ENCODE measurements at regions not wholly inside any gene's neighbourhood (a gene's known extent, or its start where the extent isn't known, plus 50 kb on each side); places are given as distances from the start of the nearest gene placed in this dataset.

DNA sequence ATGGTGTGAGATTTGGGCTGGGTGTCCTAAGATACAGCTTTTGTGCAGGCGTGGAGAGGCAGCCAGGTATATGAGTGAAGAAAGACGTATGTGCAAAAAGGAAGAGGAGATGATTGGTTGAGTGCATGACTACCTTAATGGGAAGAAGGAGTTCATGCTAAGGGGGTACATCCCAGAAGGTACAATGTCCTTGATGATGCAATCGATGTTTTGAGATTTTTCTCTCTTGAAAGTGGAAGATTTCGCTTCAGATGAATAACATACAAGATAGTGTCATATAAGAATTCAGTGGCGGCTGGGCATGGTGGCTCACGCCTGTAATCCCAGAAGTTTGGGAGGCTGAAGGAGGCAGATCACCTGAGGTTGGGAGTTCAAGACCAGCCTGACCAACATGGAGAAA is 357.1 kb downstream of the KLF12 start:
- H3K9me3 ChIP-seq (ENCODE audit: insufficient read depth, low read depth, low read length) = no peaks in the 10 kb centered on the region
- DNase-seq (ENCODE audit: low read depth) = no peak
- H3K27me3 Mint-ChIP-seq (ENCODE audit: low read depth, unreplicated experiment) = no peaks in the 10 kb centered on the region
- H4K20me1 ChIP-seq (ENCODE audit: insufficient read depth, low read length) = no peaks in the 10 kb centered on the region
- no peak overlapping the region for H3K4me3 Mint-ChIP-seq (ENCODE audit: unreplicated experiment)
- no peaks in the 10 kb centered on the region for H3K27me3 ChIP-seq (ENCODE audit: insufficient read depth, low read length)
- no peak overlapping the region for H3K27ac Mint-ChIP-seq (ENCODE audit: unreplicated experiment)
- peaks cover 6% of the 10 kb centered on the region for H3K9me3 Mint-ChIP-seq (ENCODE audit: unreplicated experiment)
- H3K4me2 ChIP-seq (ENCODE audit: low read length) = no peak overlapping the region
- no peak overlapping the region for H3K27ac ChIP-seq (ENCODE audit: low read depth, low read length)
- FAIRE-seq = no peak
- no peaks in the 10 kb centered on the region for H3K79me2 ChIP-seq (ENCODE audit: insufficient read depth, low read length)
- peaks cover 16% of the 10 kb centered on the region for H3K36me3 Mint-ChIP-seq (ENCODE audit: low read depth, unreplicated experiment)
- H2AFZ ChIP-seq (ENCODE audit: low read depth, low read length) = no peak overlapping the region
- H3K4me1 ChIP-seq (ENCODE audit: insufficient read depth, low read length) = no peaks in the 10 kb centered on the region
- H3K36me3 ChIP-seq (ENCODE audit: insufficient read depth, low read length) = no peaks in the 10 kb centered on the region
- peaks cover 4% of the 10 kb centered on the region for H3K4me1 Mint-ChIP-seq (ENCODE audit: low read depth, unreplicated experiment)
- H3K4me3 ChIP-seq (ENCODE audit: insufficient read depth, low read depth, low read length) = no peak overlapping the region
- TF ChIP-seq, protein P1, sequence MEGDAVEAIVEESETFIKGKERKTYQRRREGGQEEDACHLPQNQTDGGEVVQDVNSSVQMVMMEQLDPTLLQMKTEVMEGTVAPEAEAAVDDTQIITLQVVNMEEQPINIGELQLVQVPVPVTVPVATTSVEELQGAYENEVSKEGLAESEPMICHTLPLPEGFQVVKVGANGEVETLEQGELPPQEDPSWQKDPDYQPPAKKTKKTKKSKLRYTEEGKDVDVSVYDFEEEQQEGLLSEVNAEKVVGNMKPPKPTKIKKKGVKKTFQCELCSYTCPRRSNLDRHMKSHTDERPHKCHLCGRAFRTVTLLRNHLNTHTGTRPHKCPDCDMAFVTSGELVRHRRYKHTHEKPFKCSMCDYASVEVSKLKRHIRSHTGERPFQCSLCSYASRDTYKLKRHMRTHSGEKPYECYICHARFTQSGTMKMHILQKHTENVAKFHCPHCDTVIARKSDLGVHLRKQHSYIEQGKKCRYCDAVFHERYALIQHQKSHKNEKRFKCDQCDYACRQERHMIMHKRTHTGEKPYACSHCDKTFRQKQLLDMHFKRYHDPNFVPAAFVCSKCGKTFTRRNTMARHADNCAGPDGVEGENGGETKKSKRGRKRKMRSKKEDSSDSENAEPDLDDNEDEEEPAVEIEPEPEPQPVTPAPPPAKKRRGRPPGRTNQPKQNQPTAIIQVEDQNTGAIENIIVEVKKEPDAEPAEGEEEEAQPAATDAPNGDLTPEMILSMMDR (IDR thresholded peaks at IDR 0.05; ENCODE audit: insufficient read depth, low read depth, low read length) = no peak
- TF ChIP-seq EZH2 (IDR thresholded peaks at IDR 0.05; ENCODE audit: insufficient read depth, low read length) = no peak
- no peak overlapping the region for H3K9ac ChIP-seq (ENCODE audit: low read length)

DNA sequence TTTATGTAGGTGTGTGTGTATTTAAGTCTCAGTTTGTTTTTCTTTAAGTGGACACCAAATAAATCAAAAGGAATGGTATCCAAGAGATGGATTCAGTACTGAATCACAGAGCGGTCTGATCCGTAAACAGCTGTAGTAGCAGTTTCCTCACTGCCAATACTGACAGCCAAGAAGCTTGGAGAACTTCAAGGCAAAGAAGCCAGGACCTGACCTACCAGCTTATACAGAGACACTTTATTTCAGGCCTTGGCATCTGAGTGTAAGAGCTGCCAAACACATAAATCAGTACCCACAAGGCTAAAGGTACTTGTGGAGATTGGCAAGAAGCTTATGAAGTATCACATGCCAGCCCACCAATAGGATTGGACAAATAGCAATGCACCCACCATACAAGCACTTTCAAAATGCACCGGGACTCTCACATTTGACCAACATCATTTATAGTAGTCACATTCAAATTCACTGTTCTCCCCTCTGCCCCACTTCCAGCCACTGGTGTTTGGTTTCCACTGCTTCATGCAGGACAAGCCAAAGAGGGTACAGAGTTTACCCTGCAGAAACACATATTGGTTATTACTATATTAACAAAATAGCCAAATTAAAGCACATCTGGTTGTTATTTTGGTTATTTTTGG is 357.9 kb downstream of the KLF12 start:
- Histone ChIP-seq H3K9me3 (ENCODE audit: insufficient read depth, low read depth, low read length) (no peaks in the 10 kb centered on the region), H3K4me2 (ENCODE audit: low read length) (no peak overlapping the region), H3K4me1 (ENCODE audit: insufficient read depth, low read length) (no peaks in the 10 kb centered on the region), H3K79me2 (ENCODE audit: insufficient read depth, low read length) (no peaks in the 10 kb centered on the region), H3K27me3 (ENCODE audit: insufficient read depth, low read length) (no peaks in the 10 kb centered on the region), H3K9ac (ENCODE audit: low read length) (no peak overlapping the region), H4K20me1 (ENCODE audit: insufficient read depth, low read length) (no peaks in the 10 kb centered on the region), H3K36me3 (ENCODE audit: insufficient read depth, low read length) (no peaks in the 10 kb centered on the region), H3K27ac (ENCODE audit: low read depth, low read length) (no peak overlapping the region), H3K4me3 (ENCODE audit: insufficient read depth, low read depth, low read length) (no peak overlapping the region), H2AFZ (ENCODE audit: low read depth, low read length) (no peak overlapping the region)
- Mint-ChIP-seq H3K27ac (ENCODE audit: unreplicated experiment) (no peak overlapping the region), H3K4me3 (ENCODE audit: unreplicated experiment) (no peak overlapping the region), H3K4me1 (ENCODE audit: low read depth, unreplicated experiment) (peaks cover 4% of the 10 kb centered on the region), H3K36me3 (ENCODE audit: low read depth, unreplicated experiment) (peaks cover 22% of the 10 kb centered on the region), H3K27me3 (ENCODE audit: low read depth, unreplicated experiment) (no peaks in the 10 kb centered on the region), H3K9me3 (ENCODE audit: unreplicated experiment) (peaks cover 6% of the 10 kb centered on the region)
- DNase-seq (ENCODE audit: low read depth) (no peak), FAIRE-seq (no peak)
- TF ChIP-seq EZH2 (IDR thresholded peaks at IDR 0.05; ENCODE audit: insufficient read depth, low read length) = no peak
- TF ChIP-seq, protein P1 (IDR thresholded peaks at IDR 0.05; ENCODE audit: insufficient read depth, low read depth, low read length) = no peak

DNA sequence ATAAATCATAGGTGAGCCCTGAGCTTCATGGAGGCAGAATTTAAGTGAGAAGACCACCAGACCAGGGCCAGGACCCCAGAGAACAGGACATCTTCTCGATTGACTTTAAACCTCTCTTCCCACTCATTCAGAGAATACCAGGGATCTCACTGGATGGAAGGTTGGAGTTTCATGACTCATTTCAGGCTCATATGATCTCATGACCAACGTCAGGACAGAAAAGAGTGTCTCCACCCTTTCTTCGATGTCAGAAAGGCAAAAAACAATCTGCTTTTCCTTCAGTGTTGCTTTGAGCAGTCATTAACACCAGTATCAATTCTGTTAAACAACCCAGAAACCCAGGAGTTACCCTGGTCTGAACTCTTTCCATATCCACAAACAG is 361.0 kb downstream of the KLF12 start:
- H3K9me3 ChIP-seq (ENCODE audit: insufficient read depth, low read depth, low read length) = no peaks in the 10 kb centered on the region
- H3K9me3 Mint-ChIP-seq (ENCODE audit: unreplicated experiment) = peaks cover 6% of the 10 kb centered on the region
- H4K20me1 ChIP-seq (ENCODE audit: insufficient read depth, low read length) = no peaks in the 10 kb centered on the region
- peaks cover 20% of the 10 kb centered on the region for H3K36me3 Mint-ChIP-seq (ENCODE audit: low read depth, unreplicated experiment)
- no peaks in the 10 kb centered on the region for H3K27me3 ChIP-seq (ENCODE audit: insufficient read depth, low read length)
- TF ChIP-seq, protein P1 (IDR thresholded peaks at IDR 0.05; ENCODE audit: insufficient read depth, low read depth, low read length) = no peak
- no peak for TF ChIP-seq EZH2 (IDR thresholded peaks at IDR 0.05; ENCODE audit: insufficient read depth, low read length)
- no peak overlapping the region for H3K27ac Mint-ChIP-seq (ENCODE audit: unreplicated experiment)
- H3K4me3 Mint-ChIP-seq (ENCODE audit: unreplicated experiment) = no peak overlapping the region
- FAIRE-seq = no peak
- no peaks in the 10 kb centered on the region for H3K27me3 Mint-ChIP-seq (ENCODE audit: low read depth, unreplicated experiment)
- no peak for DNase-seq (ENCODE audit: low read depth)
- no peaks in the 10 kb centered on the region for H3K4me1 ChIP-seq (ENCODE audit: insufficient read depth, low read length)
- H3K4me2 ChIP-seq (ENCODE audit: low read length) = no peak overlapping the region
- no peaks in the 10 kb centered on the region for H3K4me1 Mint-ChIP-seq (ENCODE audit: low read depth, unreplicated experiment)
- no peaks in the 10 kb centered on the region for H3K36me3 ChIP-seq (ENCODE audit: insufficient read depth, low read length)
- H3K4me3 ChIP-seq (ENCODE audit: insufficient read depth, low read depth, low read length) = no peak overlapping the region
- no peak overlapping the region for H2AFZ ChIP-seq (ENCODE audit: low read depth, low read length)
- H3K27ac ChIP-seq (ENCODE audit: low read depth, low read length) = no peak overlapping the region
- H3K9ac ChIP-seq (ENCODE audit: low read length) = no peak overlapping the region
- no peaks in the 10 kb centered on the region for H3K79me2 ChIP-seq (ENCODE audit: insufficient read depth, low read length)
